ENCODE measurements at regions not wholly inside any gene's neighbourhood (a gene's known extent, or its start where the extent isn't known, plus 50 kb on each side); places are given as distances from the start of the nearest gene placed in this dataset.
"Not testable (repeated sequence)": the region's sequence is repeated elsewhere in the genome, so short reads cannot be mapped to it uniquely, and the experiment has no call there.

DNA sequence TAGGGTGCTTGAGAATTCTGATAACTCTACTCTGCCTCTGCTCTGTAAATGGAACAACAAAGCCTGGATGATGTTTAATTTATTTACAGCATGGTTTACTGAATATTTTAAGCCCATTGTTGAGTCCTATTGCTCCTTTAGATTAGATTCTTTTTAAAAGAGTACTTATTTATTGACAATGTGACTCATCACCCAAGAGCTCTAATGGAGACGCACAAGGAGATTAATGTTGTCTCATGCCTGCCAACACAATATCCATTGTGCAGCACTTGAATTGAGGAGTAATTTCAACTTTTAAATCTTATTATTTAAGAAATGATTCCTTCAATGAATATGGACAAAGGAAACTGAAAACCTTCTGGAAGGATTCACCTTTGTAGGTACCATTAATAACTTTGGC lies 691.4 kb downstream of the ZBBX start:
- peaks cover 48% of the 10 kb centered on the region for H3K9me3 Mint-ChIP-seq
- H3K27me3 Mint-ChIP-seq (ENCODE audit: insufficient read depth): no peaks in the 10 kb centered on the region
- no peaks in the 10 kb centered on the region; the same call in 1 of the 2 replicates for H3K36me3 Mint-ChIP-seq (ENCODE audit: low read depth)
- no peak overlapping the region for H3K27ac Mint-ChIP-seq
- H3K4me1 Mint-ChIP-seq (ENCODE audit: low read depth): no peaks in the 10 kb centered on the region
- TF ChIP-seq, protein P1, sequence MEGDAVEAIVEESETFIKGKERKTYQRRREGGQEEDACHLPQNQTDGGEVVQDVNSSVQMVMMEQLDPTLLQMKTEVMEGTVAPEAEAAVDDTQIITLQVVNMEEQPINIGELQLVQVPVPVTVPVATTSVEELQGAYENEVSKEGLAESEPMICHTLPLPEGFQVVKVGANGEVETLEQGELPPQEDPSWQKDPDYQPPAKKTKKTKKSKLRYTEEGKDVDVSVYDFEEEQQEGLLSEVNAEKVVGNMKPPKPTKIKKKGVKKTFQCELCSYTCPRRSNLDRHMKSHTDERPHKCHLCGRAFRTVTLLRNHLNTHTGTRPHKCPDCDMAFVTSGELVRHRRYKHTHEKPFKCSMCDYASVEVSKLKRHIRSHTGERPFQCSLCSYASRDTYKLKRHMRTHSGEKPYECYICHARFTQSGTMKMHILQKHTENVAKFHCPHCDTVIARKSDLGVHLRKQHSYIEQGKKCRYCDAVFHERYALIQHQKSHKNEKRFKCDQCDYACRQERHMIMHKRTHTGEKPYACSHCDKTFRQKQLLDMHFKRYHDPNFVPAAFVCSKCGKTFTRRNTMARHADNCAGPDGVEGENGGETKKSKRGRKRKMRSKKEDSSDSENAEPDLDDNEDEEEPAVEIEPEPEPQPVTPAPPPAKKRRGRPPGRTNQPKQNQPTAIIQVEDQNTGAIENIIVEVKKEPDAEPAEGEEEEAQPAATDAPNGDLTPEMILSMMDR (IDR thresholded peaks at IDR 0.05): no peak
- no peak overlapping the region for H3K4me3 Mint-ChIP-seq
- DNase-seq: no peak

DNA sequence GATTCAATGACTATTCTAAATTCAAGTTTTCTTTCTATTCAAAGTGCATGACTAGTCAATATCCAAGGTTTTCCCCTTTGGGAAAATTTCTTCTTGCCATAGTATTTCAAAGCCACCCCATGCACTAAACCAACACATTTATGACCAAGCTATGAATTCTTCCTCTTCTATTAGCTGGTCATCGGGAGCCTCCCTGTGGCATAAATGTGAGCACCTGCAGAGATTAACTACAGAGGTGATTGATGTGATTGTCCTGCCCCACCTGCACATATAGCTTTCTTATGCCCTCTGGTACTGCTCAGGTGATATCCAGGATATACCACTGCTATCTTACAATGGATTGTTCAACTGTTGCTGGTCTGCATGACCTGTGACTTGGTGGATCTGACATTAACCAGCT lies 694.9 kb downstream of the ZBBX start:
- no peaks in the 10 kb centered on the region for H3K4me1 Mint-ChIP-seq (ENCODE audit: low read depth)

DNA sequence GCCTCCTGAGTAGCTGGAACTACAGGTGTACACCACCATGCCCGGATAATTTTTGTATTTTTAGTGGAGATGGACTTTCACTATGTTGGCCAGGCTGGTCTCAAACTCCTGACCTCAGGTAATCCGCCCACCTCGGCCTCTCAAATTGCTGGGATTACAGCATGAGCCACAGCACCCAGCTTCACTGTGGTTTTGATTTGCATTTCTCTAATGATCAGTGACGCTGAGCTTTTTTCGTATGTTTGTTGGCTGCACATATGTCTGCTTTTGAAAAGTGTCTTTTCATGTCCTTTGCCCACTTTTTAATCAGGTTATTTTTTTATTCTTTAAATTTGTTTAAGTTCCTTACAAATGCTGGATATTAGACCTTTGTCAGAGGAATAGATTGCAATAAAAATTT lies 696.0 kb downstream of the ZBBX start:
- H3K4me3 Mint-ChIP-seq; H3K27me3 Mint-ChIP-seq (ENCODE audit: insufficient read depth); H3K36me3 Mint-ChIP-seq (ENCODE audit: low read depth); H3K27ac Mint-ChIP-seq; H3K4me1 Mint-ChIP-seq (ENCODE audit: low read depth); DNase-seq: not testable (repeated sequence)
- peaks cover 40% of the 10 kb centered on the region for H3K9me3 Mint-ChIP-seq

More for the DNA sequence above, 694.9 kb downstream of the ZBBX start:
- DNase-seq: no peak
- H3K9me3 Mint-ChIP-seq: peaks cover 41% of the 10 kb centered on the region
- H3K4me3 Mint-ChIP-seq: no peak overlapping the region
- H3K27ac Mint-ChIP-seq: no peak overlapping the region
- no peaks in the 10 kb centered on the region; the same call in 1 of the 2 replicates for H3K36me3 Mint-ChIP-seq (ENCODE audit: low read depth)
- H3K27me3 Mint-ChIP-seq (ENCODE audit: insufficient read depth): no peaks in the 10 kb centered on the region
- TF ChIP-seq, protein P1 (IDR thresholded peaks at IDR 0.05): no peak

DNA sequence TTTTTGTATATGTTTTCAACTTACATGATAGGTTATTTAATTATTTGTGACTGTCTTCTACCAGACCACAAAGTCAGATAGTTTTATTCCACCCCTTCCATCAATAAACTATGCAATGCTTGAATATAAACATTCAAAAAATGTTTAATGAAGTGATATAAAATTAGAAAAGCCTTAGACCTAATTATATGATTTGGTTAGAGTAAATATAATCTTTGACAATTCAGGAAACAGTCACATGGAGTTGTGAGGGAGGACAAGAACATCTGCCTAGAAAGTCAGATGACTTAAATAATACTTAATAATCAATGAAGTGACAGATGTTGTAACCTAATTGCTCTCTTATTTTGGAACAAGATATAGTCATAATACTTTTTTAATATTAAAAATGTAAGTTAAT lies 710.3 kb downstream of the ZBBX start:
- Mint-ChIP-seq H3K4me3 (no peak overlapping the region), H3K27me3 (ENCODE audit: insufficient read depth) (no peaks in the 10 kb centered on the region), H3K4me1 (ENCODE audit: low read depth) (no peaks in the 10 kb centered on the region), H3K9me3 (peaks cover 19% of the 10 kb centered on the region), H3K27ac (no peak overlapping the region), H3K36me3 (ENCODE audit: low read depth) (no peaks in the 10 kb centered on the region)
- no peak for DNase-seq
- TF ChIP-seq, protein P1 (IDR thresholded peaks at IDR 0.05): no peak

DNA sequence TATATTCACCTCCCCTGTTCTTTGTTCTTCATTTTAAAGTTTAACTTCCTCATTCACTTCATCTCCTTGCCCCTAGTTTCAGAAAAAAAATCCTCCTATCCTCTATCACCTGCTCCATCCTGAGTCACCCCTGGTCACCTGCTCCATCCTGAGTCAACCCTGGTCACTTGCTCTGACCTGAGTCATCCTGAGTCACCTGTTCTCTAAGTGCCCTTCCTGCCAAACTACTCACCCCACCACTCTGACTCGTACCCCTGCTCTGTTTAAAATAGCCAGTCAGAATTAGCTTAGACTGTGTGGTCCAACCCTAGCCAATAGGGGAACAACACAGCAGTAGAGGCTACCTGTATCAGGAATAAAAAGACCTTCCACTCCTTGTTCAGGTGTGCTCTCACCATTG lies 716.9 kb downstream of the ZBBX start:
- Mint-ChIP-seq H3K36me3 (ENCODE audit: low read depth) (no peaks in the 10 kb centered on the region), H3K4me3 (no peak overlapping the region), H3K27ac (no peak overlapping the region), H3K27me3 (ENCODE audit: insufficient read depth) (no peaks in the 10 kb centered on the region), H3K9me3 (peaks cover 29% of the 10 kb centered on the region), H3K4me1 (ENCODE audit: low read depth) (no peaks in the 10 kb centered on the region)
- TF ChIP-seq, protein P1 (IDR thresholded peaks at IDR 0.05): no peak
- DNase-seq: no peak

DNA sequence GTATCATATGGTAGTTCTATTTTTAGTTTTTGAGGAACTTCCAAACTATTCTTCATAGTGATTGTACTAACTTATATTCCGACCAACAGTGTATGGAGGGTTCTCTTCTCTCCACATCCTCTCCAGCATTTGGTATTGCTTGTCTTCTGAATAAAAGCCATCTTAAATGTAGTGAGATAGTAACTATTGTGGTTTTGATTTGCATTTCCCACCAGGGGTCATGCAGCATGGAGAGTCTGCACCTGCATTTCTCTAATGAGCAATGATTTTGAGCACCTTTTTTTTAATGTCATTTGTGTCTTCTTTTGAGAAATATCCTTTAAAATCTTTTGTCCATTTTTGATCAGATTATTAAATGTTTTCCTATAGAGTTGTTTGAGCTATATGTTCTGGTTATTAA lies 718.5 kb downstream of the ZBBX start:
- H3K27ac Mint-ChIP-seq: no peak overlapping the region
- no peaks in the 10 kb centered on the region for H3K36me3 Mint-ChIP-seq (ENCODE audit: low read depth)
- TF ChIP-seq, protein P1 (IDR thresholded peaks at IDR 0.05): no peak
- peaks cover 29% of the 10 kb centered on the region for H3K9me3 Mint-ChIP-seq
- no peak overlapping the region for H3K4me3 Mint-ChIP-seq
- no peaks in the 10 kb centered on the region for H3K27me3 Mint-ChIP-seq (ENCODE audit: insufficient read depth)
- H3K4me1 Mint-ChIP-seq (ENCODE audit: low read depth): no peaks in the 10 kb centered on the region
- no peak for DNase-seq

All from HFFc6 (cell line).